NOMO-1 (cell line): ENCODE measurements at regions not wholly inside any gene's neighbourhood (a gene's known extent, or its start where the extent isn't known, plus 50 kb on each side); places are given as distances from the start of the nearest gene placed in this dataset.
A peak's percentile ranks its signal among the peaks of the same experiment; 100 is the strongest.

Experiments
- DNase-seq, 2 experiments: peaks; one replicate each; lab custom pipeline; 2025; ENCODE audit not compliant: unreplicated experiment in 2 of 2; lab: John Stamatoyannopoulos, UW

GRCh38 chr5:92605591-92605990 lies 975.4 kb downstream of the NR2F1-AS1 start:
- DNase-seq: no peak

DNA sequence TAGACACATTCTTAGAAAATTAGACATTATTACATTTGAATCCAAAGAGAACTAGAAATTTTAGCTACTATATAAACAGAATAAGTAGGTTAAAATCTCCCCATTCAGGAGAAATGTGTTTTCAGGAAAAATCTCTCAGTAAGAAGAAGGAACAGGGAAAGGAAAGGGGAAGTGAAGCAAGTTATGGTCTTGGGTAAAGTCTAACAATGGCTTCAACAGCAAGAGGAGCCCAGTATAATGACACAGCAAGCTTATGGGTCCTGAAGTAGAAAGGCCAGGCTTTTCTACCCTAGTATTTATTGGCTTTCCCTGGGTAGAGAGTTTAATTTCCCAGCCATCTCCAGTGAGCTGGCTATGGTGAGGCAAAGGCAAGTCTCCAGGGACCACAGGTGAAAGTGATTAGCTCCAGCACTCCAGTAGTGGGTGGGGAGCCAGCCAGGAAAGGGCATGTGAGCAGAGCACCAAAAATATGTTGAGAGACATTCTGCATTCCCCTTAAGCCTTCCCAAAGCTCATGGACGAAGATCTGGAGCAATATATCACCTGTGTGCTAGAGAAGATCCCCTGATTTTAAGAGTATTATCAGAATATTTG lies 981.7 kb downstream of the NR2F1-AS1 start:
- peak in 1 of 2 experiments; percentile 25 for DNase-seq

GRCh38 chr5:92594031-92594430 lies 987.0 kb downstream of the NR2F1-AS1 start:
- no peak for DNase-seq

- no peak for DNase-seq
These were observed 992.1 kb downstream of the NR2F1-AS1 start for GRCh38 chr5:92588876-92589275.

GRCh38 chr5:92581690-92582089 lies 999.3 kb downstream of the NR2F1-AS1 start:
- DNase-seq: no peak

DNA sequence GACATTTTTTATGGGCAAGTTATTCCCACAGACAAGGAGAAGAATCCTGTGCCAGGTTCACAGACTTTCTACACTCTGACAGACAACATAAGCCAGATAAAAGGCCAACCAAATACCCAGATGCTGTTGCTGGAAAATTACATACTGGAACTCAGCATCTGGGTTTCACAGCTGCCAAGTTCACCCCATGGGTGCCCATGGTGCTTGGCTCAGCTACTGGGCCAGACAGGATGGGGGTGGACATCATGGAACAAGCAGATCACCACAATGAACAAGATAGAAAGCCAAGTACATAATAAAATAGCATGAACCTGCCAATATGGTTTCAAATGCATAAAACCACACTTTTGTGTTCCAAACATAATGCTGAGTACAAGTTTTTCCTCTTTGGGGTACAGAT lies 999.8 kb downstream of the NR2F1-AS1 start:
- no peak for DNase-seq

GRCh38 chr5:92580814-92581213 lies 1000.2 kb downstream of the NR2F1-AS1 start:
- DNase-seq: no peak

GRCh38 chr5:92574023-92574422 lies 1007.0 kb downstream of the NR2F1-AS1 start:
- no peak for DNase-seq

GRCh38 chr5:92568522-92568921 lies 1012.5 kb downstream of the NR2F1-AS1 start:
- DNase-seq: no peak

- DNase-seq: no peak
These were observed 1013.1 kb downstream of the NR2F1-AS1 start for GRCh38 chr5:92567831-92568450.

DNA sequence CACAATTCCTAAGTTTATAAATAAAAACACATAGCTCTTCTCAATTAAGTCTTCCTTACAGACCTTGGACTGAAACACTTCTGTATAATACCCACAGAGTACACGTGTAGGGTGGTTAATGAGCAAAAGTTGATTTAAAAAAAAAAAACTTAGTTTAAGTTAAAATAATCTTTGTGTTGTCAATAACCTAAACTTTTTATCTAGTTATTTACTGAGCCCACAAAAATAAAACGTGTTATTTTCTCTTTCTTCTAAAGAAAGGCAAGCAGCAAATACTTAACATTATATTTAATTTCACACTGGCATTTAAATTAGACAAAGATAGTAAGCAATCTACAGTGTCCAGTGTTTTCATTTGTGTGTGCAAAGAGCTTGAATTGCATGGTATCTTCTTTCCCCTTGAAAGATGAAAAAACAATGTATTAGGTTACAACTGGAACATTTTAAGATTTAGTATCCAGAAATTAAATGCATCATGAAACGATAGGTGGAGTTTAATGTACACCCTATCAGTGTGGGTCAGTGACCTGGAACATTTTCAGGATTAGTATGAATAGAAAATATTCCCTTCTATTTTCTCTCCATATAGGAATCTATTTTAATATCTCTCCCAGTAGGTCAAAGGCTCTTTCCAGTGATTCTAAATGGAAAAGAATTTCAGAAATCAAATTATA lies 1014.8 kb downstream of the NR2F1-AS1 start:
- no peak for DNase-seq

GRCh38 chr5:92565673-92566072 lies 1015.3 kb downstream of the NR2F1-AS1 start:
- no peak for DNase-seq

DNA sequence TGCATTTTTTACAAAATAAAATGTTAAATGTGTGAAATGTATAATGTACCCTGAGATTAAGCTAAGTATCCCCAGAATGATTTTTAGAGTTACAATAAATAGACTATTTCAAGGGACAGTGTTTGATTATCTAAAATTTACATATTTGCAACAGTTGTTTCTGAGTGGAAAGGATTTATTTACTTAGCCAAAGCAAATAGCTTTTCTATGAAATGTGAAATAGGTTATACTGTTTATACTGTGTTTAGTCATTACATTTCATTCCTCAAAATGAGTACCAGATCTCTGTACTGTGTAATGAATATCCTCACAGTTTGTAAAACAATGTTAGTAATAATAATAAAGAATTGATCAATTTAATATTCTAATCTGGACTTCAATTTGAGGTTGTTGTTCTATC lies 1019.0 kb downstream of the NR2F1-AS1 start:
- DNase-seq: no peak

GRCh38 chr5:92561411-92561959 lies 1019.5 kb downstream of the NR2F1-AS1 start:
- no peak for DNase-seq

DNA sequence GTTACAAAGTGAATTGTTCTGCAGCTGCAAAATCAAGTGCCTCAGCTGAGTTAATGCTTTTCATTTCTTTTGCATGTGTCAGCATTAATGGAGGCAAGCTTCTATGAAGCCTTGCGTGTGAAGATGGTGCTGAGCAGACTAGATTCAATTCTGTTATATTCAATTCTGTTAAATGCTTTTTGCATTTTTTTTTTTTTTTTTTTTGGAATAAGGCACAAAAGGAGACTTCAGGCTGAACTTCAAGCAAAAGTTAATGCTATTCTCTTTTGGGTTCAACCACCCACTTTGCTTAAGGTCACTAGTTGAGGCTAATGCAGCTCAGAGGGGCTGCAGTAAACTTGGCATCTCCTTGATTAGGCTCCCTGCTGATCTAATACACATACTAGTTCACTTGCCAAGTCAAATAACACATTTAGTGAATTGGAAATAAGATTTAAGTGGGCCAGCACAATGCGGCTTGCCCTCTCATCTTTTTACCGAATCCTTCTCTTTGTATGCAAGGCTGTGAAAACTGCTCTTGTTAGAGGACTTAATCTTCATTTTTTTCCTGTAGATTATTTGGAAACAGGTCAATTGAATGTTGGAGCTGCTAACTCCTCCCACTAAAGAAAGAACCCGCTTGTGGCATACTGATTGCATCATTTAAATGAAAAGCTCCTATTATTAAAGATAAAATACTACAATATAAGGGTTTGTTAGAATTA lies 1020.2 kb downstream of the NR2F1-AS1 start:
- DNase-seq: no peak

GRCh38 chr5:92559781-92560180 lies 1021.2 kb downstream of the NR2F1-AS1 start:
- no peak for DNase-seq

- DNase-seq: no peak
These were observed 1021.7 kb downstream of the NR2F1-AS1 start for GRCh38 chr5:92559331-92559730.

DNA sequence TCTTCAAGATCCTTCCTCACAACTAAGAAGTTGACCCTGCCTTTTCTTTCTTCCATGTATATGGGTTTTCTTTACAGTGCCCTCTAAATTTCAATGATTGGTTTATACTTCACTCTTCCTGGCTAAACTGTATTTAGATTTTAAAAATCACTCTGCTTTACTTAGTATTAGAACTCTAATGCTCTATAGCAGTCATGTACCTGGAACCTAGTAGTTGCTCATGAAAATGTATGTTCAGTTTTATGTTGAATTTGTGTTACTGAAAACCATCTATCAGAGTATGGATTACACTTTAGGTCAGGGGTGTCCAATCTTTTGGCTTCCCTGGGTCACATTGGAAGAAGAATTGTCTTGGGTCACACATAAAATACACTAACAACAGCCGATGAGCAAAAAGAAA lies 1024.3 kb downstream of the NR2F1-AS1 start:
- no peak for DNase-seq

- DNase-seq: no peak
These were observed 1026.5 kb downstream of the NR2F1-AS1 start for GRCh38 chr5:92554447-92555085.

DNA sequence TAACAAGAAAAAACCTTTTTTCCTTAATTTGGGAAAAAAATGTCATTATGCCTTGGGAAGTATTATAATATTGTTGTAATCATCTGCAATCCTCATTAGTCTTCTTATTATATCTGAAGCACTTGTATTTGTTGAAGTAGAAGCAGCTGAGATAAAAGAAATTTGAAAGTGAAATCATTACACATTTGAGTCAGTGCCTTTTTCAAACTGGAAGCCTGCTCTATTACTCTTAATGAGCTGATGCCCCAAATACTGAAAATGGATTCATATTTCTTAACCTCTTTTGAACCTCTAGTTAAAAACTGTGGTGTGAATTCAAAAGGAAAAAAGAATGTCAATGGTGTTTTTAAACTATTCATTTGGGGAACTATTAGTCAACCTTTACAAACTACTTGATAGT lies 1027.7 kb downstream of the NR2F1-AS1 start:
- DNase-seq: no peak
